ENCODE measurements at regions not wholly inside any gene's neighbourhood (a gene's known extent, or its start where the extent isn't known, plus 50 kb on each side); places are given as distances from the start of the nearest gene placed in this dataset.
A peak's percentile ranks its signal among the peaks of the same experiment; 100 is the strongest.

- Histone ChIP-seq H3K36me3 (no peaks in the 10 kb centered on the region), H3K9me3 (ENCODE audit: severe bottlenecking) (no peaks in the 10 kb centered on the region), H3K27ac (no peak overlapping the region), H3K4me3 (ENCODE audit: low read depth, low read length) (no peak overlapping the region), H3K27me3 (ENCODE audit: insufficient read depth, low read depth, severe bottlenecking) (no peaks in the 10 kb centered on the region)
- TF ChIP-seq CTCF (IDR thresholded peaks at IDR 0.05; ENCODE audit: low read depth, low read length), result no peak
- DNase-seq, result no peak
Observed at GRCh38 chr3:137078040-137078439, 120.3 kb downstream of the IL20RB start.

GRCh38 chr3:137079571-137079970, 121.8 kb downstream of the IL20RB start:
- DNase-seq, result no peak
- Histone ChIP-seq H3K4me3 (ENCODE audit: low read depth, low read length) (no peak overlapping the region), H3K27ac (no peak overlapping the region), H3K36me3 (no peaks in the 10 kb centered on the region), H3K9me3 (ENCODE audit: severe bottlenecking) (no peaks in the 10 kb centered on the region), H3K27me3 (ENCODE audit: insufficient read depth, low read depth, severe bottlenecking) (no peaks in the 10 kb centered on the region)
- TF ChIP-seq CTCF (IDR thresholded peaks at IDR 0.05; ENCODE audit: low read depth, low read length), result no peak

- DNase-seq, result peak; percentile 10
- Histone ChIP-seq H3K9me3 (ENCODE audit: severe bottlenecking) (no peaks in the 10 kb centered on the region), H3K36me3 (no peaks in the 10 kb centered on the region), H3K4me3 (ENCODE audit: low read depth, low read length) (no peak overlapping the region), H3K27ac (no peak overlapping the region), H3K27me3 (ENCODE audit: insufficient read depth, low read depth, severe bottlenecking) (no peaks in the 10 kb centered on the region)
- TF ChIP-seq CTCF (IDR thresholded peaks at IDR 0.05; ENCODE audit: low read depth, low read length), result no peak
Observed at GRCh38 chr3:137081711-137082110, 123.9 kb downstream of the IL20RB start.

GRCh38 chr3:137082763-137083162, 125.0 kb downstream of the IL20RB start:
- no peak for DNase-seq
- Histone ChIP-seq H3K27ac (no peak overlapping the region), H3K9me3 (ENCODE audit: severe bottlenecking) (no peaks in the 10 kb centered on the region), H3K4me3 (ENCODE audit: low read depth, low read length) (no peak overlapping the region), H3K27me3 (ENCODE audit: insufficient read depth, low read depth, severe bottlenecking) (no peaks in the 10 kb centered on the region), H3K36me3 (no peaks in the 10 kb centered on the region)
- no peak for TF ChIP-seq CTCF (IDR thresholded peaks at IDR 0.05; ENCODE audit: low read depth, low read length)

GRCh38 chr3:137083332-137083731, 125.5 kb downstream of the IL20RB start:
- no peaks in the 10 kb centered on the region for H3K27me3 ChIP-seq (ENCODE audit: insufficient read depth, low read depth, severe bottlenecking)
- H3K27ac ChIP-seq, result no peak overlapping the region
- no peaks in the 10 kb centered on the region for H3K36me3 ChIP-seq
- TF ChIP-seq CTCF (IDR thresholded peaks at IDR 0.05; ENCODE audit: low read depth, low read length), result no peak
- no peak overlapping the region for H3K4me3 ChIP-seq (ENCODE audit: low read depth, low read length)
- no peak for DNase-seq
- H3K9me3 ChIP-seq (ENCODE audit: severe bottlenecking), result no peaks in the 10 kb centered on the region

GRCh38 chr3:137084586-137084985, 126.8 kb downstream of the IL20RB start:
- no peak for DNase-seq
- TF ChIP-seq CTCF (IDR thresholded peaks at IDR 0.05; ENCODE audit: low read depth, low read length), result no peak
- H3K27me3 ChIP-seq (ENCODE audit: insufficient read depth, low read depth, severe bottlenecking), result no peaks in the 10 kb centered on the region

More at GRCh38 chr3:137084586-137084985, 126.8 kb downstream of the IL20RB start:
- H3K36me3 ChIP-seq, result no peaks in the 10 kb centered on the region
- H3K9me3 ChIP-seq (ENCODE audit: severe bottlenecking), result no peaks in the 10 kb centered on the region
- H3K27ac ChIP-seq, result no peak overlapping the region
- no peak overlapping the region for H3K4me3 ChIP-seq (ENCODE audit: low read depth, low read length)
